ENCODE measurements at regions not wholly inside any gene's neighbourhood (a gene's known extent, or its start where the extent isn't known, plus 50 kb on each side); places are given as distances from the start of the nearest gene placed in this dataset.

DNA sequence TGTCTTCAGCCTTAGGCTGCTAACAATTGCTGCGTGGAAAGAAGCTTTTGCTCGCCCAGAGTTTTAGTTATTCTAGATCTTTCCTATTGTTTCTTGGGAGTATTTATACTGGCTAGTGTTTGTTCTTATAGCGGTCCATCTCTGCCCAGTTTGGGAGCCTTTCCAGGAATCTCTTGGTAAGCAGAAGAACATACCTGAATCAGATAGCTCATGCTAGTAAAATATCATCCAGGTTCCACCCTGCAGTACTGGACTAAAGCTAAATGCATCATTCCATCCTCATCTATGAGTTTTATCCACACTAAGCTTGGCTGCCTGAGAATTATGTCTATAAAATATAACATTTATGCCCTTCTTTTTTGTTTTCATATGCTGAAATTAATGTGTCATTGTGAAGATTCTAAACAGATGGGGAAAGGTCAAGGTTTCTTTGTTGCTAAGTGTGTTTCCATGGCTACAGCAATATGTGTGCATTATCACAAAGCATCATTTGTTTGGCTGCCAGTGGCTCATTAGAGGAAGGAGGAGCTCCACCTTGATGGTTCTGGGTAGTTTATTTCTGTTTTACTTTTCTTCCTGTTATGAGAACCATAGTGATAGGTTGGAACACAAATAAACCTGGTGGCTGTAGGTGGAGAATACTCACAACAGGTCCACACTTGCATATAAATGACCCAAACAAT lies 182.8 kb downstream of the PIK3C3 start:
- in situ Hi-C loops (cut with HindIII; ENCODE audit: low sequenced_read_pairs) = no loop called here
- no peak overlapping the region for H3K4me3 ChIP-seq (ENCODE audit: low read depth, low read length)
- no peak for DNase-seq (ENCODE audit: low read depth, low spot score)
- TF ChIP-seq, protein P1, sequence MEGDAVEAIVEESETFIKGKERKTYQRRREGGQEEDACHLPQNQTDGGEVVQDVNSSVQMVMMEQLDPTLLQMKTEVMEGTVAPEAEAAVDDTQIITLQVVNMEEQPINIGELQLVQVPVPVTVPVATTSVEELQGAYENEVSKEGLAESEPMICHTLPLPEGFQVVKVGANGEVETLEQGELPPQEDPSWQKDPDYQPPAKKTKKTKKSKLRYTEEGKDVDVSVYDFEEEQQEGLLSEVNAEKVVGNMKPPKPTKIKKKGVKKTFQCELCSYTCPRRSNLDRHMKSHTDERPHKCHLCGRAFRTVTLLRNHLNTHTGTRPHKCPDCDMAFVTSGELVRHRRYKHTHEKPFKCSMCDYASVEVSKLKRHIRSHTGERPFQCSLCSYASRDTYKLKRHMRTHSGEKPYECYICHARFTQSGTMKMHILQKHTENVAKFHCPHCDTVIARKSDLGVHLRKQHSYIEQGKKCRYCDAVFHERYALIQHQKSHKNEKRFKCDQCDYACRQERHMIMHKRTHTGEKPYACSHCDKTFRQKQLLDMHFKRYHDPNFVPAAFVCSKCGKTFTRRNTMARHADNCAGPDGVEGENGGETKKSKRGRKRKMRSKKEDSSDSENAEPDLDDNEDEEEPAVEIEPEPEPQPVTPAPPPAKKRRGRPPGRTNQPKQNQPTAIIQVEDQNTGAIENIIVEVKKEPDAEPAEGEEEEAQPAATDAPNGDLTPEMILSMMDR (IDR thresholded peaks at IDR 0.05; ENCODE audit: low read depth, low read length) = no peak

GRCh38 chr18:42141439-42141838 lies 186.4 kb downstream of the PIK3C3 start:
- DNase-seq (ENCODE audit: low read depth, low spot score) = no peak
- no peak overlapping the region for H3K4me3 ChIP-seq (ENCODE audit: low read depth, low read length)
- TF ChIP-seq, protein P1 (IDR thresholded peaks at IDR 0.05; ENCODE audit: low read depth, low read length) = no peak
- in situ Hi-C loops (cut with HindIII; ENCODE audit: low sequenced_read_pairs) = no loop called here

DNA sequence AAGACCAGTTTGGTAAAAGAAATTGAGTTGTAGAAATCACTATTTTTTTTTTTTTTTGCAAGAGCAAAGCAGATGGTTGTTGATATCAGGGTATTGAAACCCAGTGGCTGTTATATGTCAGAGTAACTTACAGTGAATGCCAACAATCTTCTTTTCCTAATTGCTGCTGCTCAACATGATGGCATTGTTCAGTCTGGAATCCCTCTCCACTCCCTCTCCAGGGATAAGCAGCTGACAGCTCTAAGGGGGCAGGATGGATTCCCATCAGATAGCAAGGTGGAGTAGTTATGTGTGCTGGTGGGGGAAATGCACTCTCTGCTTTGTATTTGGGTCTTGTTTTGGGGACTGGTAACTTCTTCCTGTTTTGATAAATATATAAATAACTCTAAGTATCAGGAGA lies 200.0 kb downstream of the PIK3C3 start:
- TF ChIP-seq, protein P1 (IDR thresholded peaks at IDR 0.05; ENCODE audit: low read depth, low read length) = no peak
- in situ Hi-C loops (cut with HindIII; ENCODE audit: low sequenced_read_pairs) = no loop called here

GRCh38 chr18:42156281-42156680 lies 201.2 kb downstream of the PIK3C3 start:
- in situ Hi-C loops (cut with HindIII; ENCODE audit: low sequenced_read_pairs) = no loop called here
- H3K4me3 ChIP-seq (ENCODE audit: low read depth, low read length) = no peak overlapping the region
- DNase-seq (ENCODE audit: low read depth, low spot score) = peak; percentile 2
- TF ChIP-seq, protein P1 (IDR thresholded peaks at IDR 0.05; ENCODE audit: low read depth, low read length) = no peak

More for the DNA sequence above, 200.0 kb downstream of the PIK3C3 start:
- DNase-seq (ENCODE audit: low read depth, low spot score) = no peak
- no peak overlapping the region for H3K4me3 ChIP-seq (ENCODE audit: low read depth, low read length)

GRCh38 chr18:42157420-42157819 lies 202.4 kb downstream of the PIK3C3 start:
- DNase-seq (ENCODE audit: low read depth, low spot score) = no peak
- in situ Hi-C loops (cut with HindIII; ENCODE audit: low sequenced_read_pairs) = no loop called here
- H3K4me3 ChIP-seq (ENCODE audit: low read depth, low read length) = no peak overlapping the region
- TF ChIP-seq, protein P1 (IDR thresholded peaks at IDR 0.05; ENCODE audit: low read depth, low read length) = no peak

- TF ChIP-seq, protein P1 (IDR thresholded peaks at IDR 0.05; ENCODE audit: low read depth, low read length) = no peak
- no peak overlapping the region for H3K4me3 ChIP-seq (ENCODE audit: low read depth, low read length)
- in situ Hi-C loops (cut with HindIII; ENCODE audit: low sequenced_read_pairs) = no loop called here
- DNase-seq (ENCODE audit: low read depth, low spot score) = no peak
Measured at GRCh38 chr18:42157878-42158277, 202.8 kb downstream of the PIK3C3 start.

Data from astrocyte of the spinal cord (primary cell).